ENCODE measurements at regions not wholly inside any gene's neighbourhood (a gene's known extent, or its start where the extent isn't known, plus 50 kb on each side); places are given as distances from the start of the nearest gene placed in this dataset.

DNA sequence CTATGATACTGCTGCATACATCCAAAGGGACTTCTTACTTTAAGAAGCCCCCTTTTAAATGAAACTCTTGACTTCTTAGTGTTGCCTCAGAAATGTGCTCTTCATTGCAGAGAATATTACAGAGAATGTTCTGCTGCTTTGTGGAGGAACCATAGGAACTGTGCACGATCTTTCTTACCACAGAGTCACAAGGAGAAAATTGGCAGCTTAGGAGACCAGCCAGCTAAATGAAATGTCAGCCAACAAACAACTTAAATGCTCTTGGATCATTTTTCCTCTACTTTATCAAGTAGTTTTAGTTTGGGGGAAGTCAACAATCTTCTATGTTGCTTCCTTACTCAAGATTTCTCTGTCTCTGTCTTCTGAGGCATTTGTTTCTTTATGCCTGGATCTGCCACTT, 125.9 kb upstream of the MLIP start:
- Histone ChIP-seq H3K4me1 (ENCODE audit: insufficient read depth, low read length, poor library complexity, severe bottlenecking) (no peaks in the 10 kb centered on the region), H3K27ac (ENCODE audit: low read depth, low read length, poor library complexity, severe bottlenecking) (no peak overlapping the region), H3K9me3 (ENCODE audit: low read length) (no peaks in the 10 kb centered on the region), H4K20me1 (ENCODE audit: insufficient read depth, low read length) (no peaks in the 10 kb centered on the region), H2AFZ (ENCODE audit: low read length) (no peak overlapping the region), H3K9me2 (ENCODE audit: insufficient read depth, low read length) (no peaks in the 10 kb centered on the region), H3K4me2 (ENCODE audit: low read length) (no peak overlapping the region), H3K4me3 (ENCODE audit: low read depth, low read length, poor library complexity, severe bottlenecking) (no peak overlapping the region), H3K79me2 (ENCODE audit: insufficient read depth, low read depth, low read length) (no peaks in the 10 kb centered on the region), H3K36me3 (ENCODE audit: insufficient read depth, low read length) (no peaks in the 10 kb centered on the region)
- intact Hi-C loops (cut with micrococcal nuclease; ENCODE audit: unreplicated experiment), result loop anchor here (10.0 kb wide), 1 partner anchor 1089 kb away; no protein-coding TSS in a partner anchor
- no peak for DNase-seq (ENCODE audit: low spot score)
- TF ChIP-seq EZH2phosphoT487 (IDR thresholded peaks at IDR 0.05; ENCODE audit: borderline replicate concordance, low read depth, low read length), result no peak
- TF ChIP-seq CTCF (conservative IDR thresholded peaks at IDR 0.05; ENCODE audit: low read length), result no peak
- POLR2A ChIA-PET, result no interaction called here
- CTCF ChIA-PET (ENCODE audit: unreplicated experiment), result no interaction called here
- BruUV-seq (replicated peaks), result no TSS peak

DNA sequence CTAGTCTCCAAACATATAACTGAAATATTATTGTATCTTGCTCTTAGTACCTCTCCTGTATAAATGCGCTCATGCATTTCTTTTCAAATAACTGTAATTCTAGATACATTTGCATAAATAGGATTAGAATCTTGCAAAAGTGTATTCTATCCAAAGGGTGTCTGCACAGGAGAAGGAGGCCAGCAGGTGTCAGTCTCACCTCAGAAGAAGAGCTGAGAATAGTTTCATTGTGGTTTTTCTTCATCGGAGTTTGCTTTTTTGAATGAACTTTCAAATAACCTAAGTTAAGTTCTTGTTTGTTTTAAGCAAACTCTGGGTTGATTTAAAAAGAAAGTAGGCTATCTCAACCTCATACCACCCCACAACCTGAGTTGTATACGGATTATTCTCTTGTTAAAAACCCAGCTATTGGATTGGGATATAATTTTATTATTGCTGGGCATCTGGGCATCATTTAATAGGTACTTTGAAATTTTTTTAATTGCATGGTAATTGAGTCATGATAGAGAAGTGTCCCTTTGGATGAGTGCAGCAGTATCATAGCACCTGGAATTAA, 125.0 kb upstream of the MLIP start:
- ChIA-PET CTCF (ENCODE audit: unreplicated experiment) (no interaction called here), POLR2A (no interaction called here)
- Histone ChIP-seq H3K4me1 (ENCODE audit: insufficient read depth, low read length, poor library complexity, severe bottlenecking) (no peaks in the 10 kb centered on the region), H3K9me3 (ENCODE audit: low read length) (no peaks in the 10 kb centered on the region), H3K27ac (ENCODE audit: low read depth, low read length, poor library complexity, severe bottlenecking) (no peak overlapping the region), H2AFZ (ENCODE audit: low read length) (no peak overlapping the region), H3K79me2 (ENCODE audit: insufficient read depth, low read depth, low read length) (no peaks in the 10 kb centered on the region), H4K20me1 (ENCODE audit: insufficient read depth, low read length) (no peaks in the 10 kb centered on the region), H3K4me3 (ENCODE audit: low read depth, low read length, poor library complexity, severe bottlenecking) (no peak overlapping the region), H3K9me2 (ENCODE audit: insufficient read depth, low read length) (no peaks in the 10 kb centered on the region), H3K4me2 (ENCODE audit: low read length) (no peak overlapping the region), H3K36me3 (ENCODE audit: insufficient read depth, low read length) (no peaks in the 10 kb centered on the region)
- intact Hi-C loops (cut with micrococcal nuclease; ENCODE audit: unreplicated experiment), result loop anchor here (10.0 kb wide), 1 partner anchor 1089 kb away; no protein-coding TSS in a partner anchor
- peak; percentile 9 for DNase-seq (ENCODE audit: low spot score)
- no TSS peak for BruUV-seq (replicated peaks)
- TF ChIP-seq CTCF (conservative IDR thresholded peaks at IDR 0.05; ENCODE audit: low read length) (peak; percentile 79), EZH2phosphoT487 (IDR thresholded peaks at IDR 0.05; ENCODE audit: borderline replicate concordance, low read depth, low read length) (no peak)

GRCh38 chr6:53986721-53987521, 124.3 kb upstream of the MLIP start:
- intact Hi-C loops (cut with micrococcal nuclease; ENCODE audit: unreplicated experiment), result loop anchor here (10.0 kb wide), 1 partner anchor 1088 kb away; no protein-coding TSS in a partner anchor
- Histone ChIP-seq H3K79me2 (ENCODE audit: insufficient read depth, low read depth, low read length) (no peaks in the 10 kb centered on the region), H3K4me2 (ENCODE audit: low read length) (no peak overlapping the region), H4K20me1 (ENCODE audit: insufficient read depth, low read length) (no peaks in the 10 kb centered on the region), H3K4me1 (ENCODE audit: insufficient read depth, low read length, poor library complexity, severe bottlenecking) (no peaks in the 10 kb centered on the region), H2AFZ (ENCODE audit: low read length) (no peak overlapping the region), H3K36me3 (ENCODE audit: insufficient read depth, low read length) (no peaks in the 10 kb centered on the region), H3K9me3 (ENCODE audit: low read length) (no peaks in the 10 kb centered on the region), H3K4me3 (ENCODE audit: low read depth, low read length, poor library complexity, severe bottlenecking) (no peak overlapping the region), H3K9me2 (ENCODE audit: insufficient read depth, low read length) (no peaks in the 10 kb centered on the region), H3K27ac (ENCODE audit: low read depth, low read length, poor library complexity, severe bottlenecking) (no peak overlapping the region)
- DNase-seq (ENCODE audit: low spot score), result no peak
- BruUV-seq (replicated peaks), result no TSS peak
- TF ChIP-seq CTCF (conservative IDR thresholded peaks at IDR 0.05; ENCODE audit: low read length) (no peak), EZH2phosphoT487 (IDR thresholded peaks at IDR 0.05; ENCODE audit: borderline replicate concordance, low read depth, low read length) (no peak)
- ChIA-PET CTCF (ENCODE audit: unreplicated experiment) (no interaction called here), POLR2A (no interaction called here)
